GM19043 (cell line): ENCODE measurements at regions not wholly inside any gene's neighbourhood (a gene's known extent, or its start where the extent isn't known, plus 50 kb on each side); places are given as distances from the start of the nearest gene placed in this dataset.
"Not testable (repeated sequence)": the region's sequence is repeated elsewhere in the genome, so short reads cannot be mapped to it uniquely, and the experiment has no call there.

ENCODE experiments used
- ATAC-seq: cut with Tn5 transposase; IDR thresholded peaks from one replicate; pipeline ENCODE4 v1.9.1; 2021; ENCODE audit warnings: low read depth; ENCODE audit not compliant: unreplicated experiment

- ATAC-seq, result no peak
Measured at GRCh38 chr4:189126040-189126439, 814.6 kb upstream of the FRG1 start.

- no peak for ATAC-seq
Measured at GRCh38 chr4:189128341-189128740, 812.3 kb upstream of the FRG1 start.

GRCh38 chr4:189129044-189129694 lies 811.5 kb upstream of the FRG1 start:
- no peak for ATAC-seq

- ATAC-seq, result no peak
Measured at GRCh38 chr4:189131118-189131517, 809.6 kb upstream of the FRG1 start.

- ATAC-seq, result no peak
Measured at GRCh38 chr4:189136462-189136861, 804.2 kb upstream of the FRG1 start.

GRCh38 chr4:189143263-189143952 lies 797.3 kb upstream of the FRG1 start:
- no peak for ATAC-seq

GRCh38 chr4:189147005-189147929 lies 793.4 kb upstream of the FRG1 start:
- no peak for ATAC-seq

GRCh38 chr4:189155083-189155482 lies 785.6 kb upstream of the FRG1 start:
- ATAC-seq, result not testable (repeated sequence)

- no peak for ATAC-seq
Measured at GRCh38 chr4:189162073-189162789, 778.4 kb upstream of the FRG1 start.

- ATAC-seq, result no peak
Measured at GRCh38 chr4:189162888-189163287, 777.8 kb upstream of the FRG1 start.

- no peak for ATAC-seq
Measured at GRCh38 chr4:189176002-189176401, 764.7 kb upstream of the FRG1 start.

- ATAC-seq, result no peak
Measured at GRCh38 chr4:189177130-189177529, 763.5 kb upstream of the FRG1 start.

GRCh38 chr4:189178125-189178746 lies 762.4 kb upstream of the FRG1 start:
- ATAC-seq, result no peak

GRCh38 chr4:189185810-189186432 lies 754.8 kb upstream of the FRG1 start:
- no peak for ATAC-seq

GRCh38 chr4:189187531-189188052 lies 753.1 kb upstream of the FRG1 start:
- ATAC-seq, result no peak

- no peak for ATAC-seq
Measured at GRCh38 chr4:189198624-189199023, 742.0 kb upstream of the FRG1 start.

- ATAC-seq, result no peak
Measured at GRCh38 chr4:189200353-189200752, 740.3 kb upstream of the FRG1 start.

- peak; percentile 68 for ATAC-seq
Measured at GRCh38 chr4:189202182-189202868, 738.3 kb upstream of the FRG1 start.

- ATAC-seq, result no peak
Measured at GRCh38 chr4:189202869-189203271, 737.8 kb upstream of the FRG1 start.
